ENCODE measurements at regions not wholly inside any gene's neighbourhood (a gene's known extent, or its start where the extent isn't known, plus 50 kb on each side); places are given as distances from the start of the nearest gene placed in this dataset.

- no peak for DNase-seq
Measured at GRCh38 chr10:78248651-78249464, 215.2 kb downstream of the RPS24 start.

- no peak for DNase-seq
Measured at GRCh38 chr10:78249690-78250089, 216.0 kb downstream of the RPS24 start.

GRCh38 chr10:78250313-78251015, 216.8 kb downstream of the RPS24 start:
- no peak for DNase-seq

DNA sequence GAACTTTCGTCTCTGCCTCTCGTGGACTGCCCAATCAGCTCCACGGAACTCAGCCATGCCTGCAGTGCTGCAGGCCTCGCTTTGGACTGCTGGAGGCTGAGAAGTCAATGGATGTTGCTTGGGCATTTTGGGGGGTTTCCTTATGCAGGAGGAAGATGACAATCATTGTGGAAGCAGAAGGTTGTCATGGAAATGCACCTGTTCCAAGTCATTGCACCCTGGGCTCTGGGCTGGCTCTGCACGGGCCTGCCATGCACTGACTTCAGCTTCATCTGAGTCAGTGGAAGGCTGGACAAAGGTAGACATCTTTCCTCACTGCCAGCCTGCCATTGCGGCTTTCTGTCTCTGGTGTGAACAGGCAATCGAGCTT, 217.3 kb downstream of the RPS24 start:
- no peak for DNase-seq

- DNase-seq: no peak
Measured at GRCh38 chr10:78252286-78252685, 218.6 kb downstream of the RPS24 start.

- DNase-seq: no peak
Measured at GRCh38 chr10:78253063-78253853, 219.6 kb downstream of the RPS24 start.

DNA sequence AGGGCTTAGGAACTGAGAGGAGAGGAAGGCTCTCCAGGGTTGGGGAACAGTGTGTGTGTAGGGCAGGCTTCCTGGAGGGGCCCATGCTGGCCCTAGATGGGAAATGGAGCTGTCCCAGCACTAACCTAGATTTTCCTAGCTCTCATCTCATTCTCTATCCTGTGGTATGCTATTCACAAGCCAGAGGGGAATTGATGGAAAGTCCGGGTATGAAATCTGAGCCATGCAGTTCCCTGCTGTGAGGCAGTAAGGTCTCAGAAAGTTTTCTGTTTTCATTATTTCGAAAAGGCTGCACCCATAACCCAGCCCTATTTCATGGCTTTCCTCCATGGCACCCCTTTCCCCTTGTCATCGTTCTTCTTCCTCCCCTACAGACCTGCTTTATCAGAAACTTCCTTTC, 220.3 kb downstream of the RPS24 start:
- DNase-seq: no peak

DNA sequence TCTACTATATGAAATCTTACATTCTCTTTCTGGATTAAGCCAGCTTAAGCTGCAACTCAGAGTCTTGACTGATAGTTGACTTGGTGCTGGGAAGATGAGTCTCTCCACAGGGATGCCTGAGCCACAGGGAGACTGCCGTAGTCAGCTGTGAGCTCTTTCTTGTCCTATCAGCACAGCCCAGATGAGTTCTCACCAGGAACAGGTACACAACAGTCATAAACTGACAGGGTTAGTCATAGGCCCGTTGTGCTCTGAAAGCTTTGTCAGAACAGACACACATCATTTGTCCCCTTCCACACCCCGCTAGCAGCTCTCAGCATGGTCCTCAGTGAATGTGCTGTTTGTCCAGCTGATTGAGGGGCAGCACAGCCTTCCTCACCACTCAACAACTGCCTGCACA, 221.6 kb downstream of the RPS24 start:
- no peak for DNase-seq

GRCh38 chr10:78255796-78256638, 222.4 kb downstream of the RPS24 start:
- no peak for DNase-seq

GRCh38 chr10:78258323-78259030, 224.8 kb downstream of the RPS24 start:
- DNase-seq: no peak

DNA sequence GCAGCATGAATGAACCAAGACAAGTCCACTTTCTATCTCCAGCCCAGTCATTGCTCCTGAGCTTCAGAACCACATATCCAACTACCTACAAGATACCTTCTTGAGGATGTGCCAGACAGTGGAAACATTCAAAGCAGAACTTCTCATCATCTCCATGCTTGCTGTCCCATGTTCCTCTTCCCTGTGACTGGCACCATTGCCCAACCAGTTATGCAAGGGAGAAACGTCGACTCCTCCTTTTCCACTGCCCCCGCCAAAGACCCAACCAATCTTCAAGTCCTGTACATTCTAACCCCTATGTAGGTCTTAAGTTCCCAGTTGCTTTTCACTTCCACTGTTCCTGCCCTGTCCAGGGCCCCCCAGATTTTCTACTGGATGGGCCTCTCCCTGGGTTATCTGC, 225.7 kb downstream of the RPS24 start:
- DNase-seq: no peak

GRCh38 chr10:78260141-78260540, 226.5 kb downstream of the RPS24 start:
- DNase-seq: no peak

DNA sequence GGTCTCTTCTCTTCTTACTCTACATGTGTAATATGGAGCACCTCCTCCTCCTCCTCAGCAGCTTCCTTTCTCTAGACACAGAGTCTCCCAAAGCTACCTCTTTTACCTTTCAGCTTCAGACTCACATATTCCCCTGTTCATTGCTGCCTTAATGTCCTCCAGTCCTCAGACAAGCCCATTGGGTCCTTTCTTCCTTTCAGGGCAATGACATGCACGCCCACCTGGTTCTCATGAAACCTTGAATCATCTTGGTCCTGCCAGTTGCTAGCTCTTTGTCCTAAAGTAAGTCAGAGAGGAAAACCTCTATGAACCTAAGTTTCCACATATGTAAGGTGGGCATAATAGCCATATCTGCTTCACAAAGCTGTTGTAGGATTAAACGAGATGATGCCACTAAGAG, 227.0 kb downstream of the RPS24 start:
- DNase-seq: no peak

DNA sequence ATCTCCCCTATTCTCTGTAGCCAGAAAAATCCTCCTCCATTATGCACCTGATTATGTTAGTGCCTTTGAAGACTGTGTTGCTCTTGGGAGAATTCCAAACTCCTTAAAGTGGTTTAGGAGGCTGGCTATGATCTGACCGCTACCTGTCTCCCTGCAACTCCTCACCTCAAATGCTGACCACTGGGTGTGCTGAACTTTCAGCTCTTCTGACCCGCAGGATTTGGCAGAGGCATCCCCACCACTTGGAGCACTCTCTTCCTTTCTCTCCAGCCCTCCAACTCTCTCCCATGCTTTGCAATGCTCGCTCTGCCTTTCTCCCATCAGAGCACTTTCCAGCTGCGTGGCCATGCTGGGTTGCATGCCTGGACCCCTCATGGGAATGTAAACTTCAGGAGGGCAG, 227.6 kb downstream of the RPS24 start:
- DNase-seq: no peak

- no peak for DNase-seq
Measured at GRCh38 chr10:78262860-78263259, 229.2 kb downstream of the RPS24 start.

- no peak for DNase-seq
Measured at GRCh38 chr10:78263521-78263988, 229.9 kb downstream of the RPS24 start.

GRCh38 chr10:78264361-78264760, 230.7 kb downstream of the RPS24 start:
- no peak for DNase-seq

- no peak for DNase-seq
Measured at GRCh38 chr10:78266741-78267469, 233.2 kb downstream of the RPS24 start.

DNA sequence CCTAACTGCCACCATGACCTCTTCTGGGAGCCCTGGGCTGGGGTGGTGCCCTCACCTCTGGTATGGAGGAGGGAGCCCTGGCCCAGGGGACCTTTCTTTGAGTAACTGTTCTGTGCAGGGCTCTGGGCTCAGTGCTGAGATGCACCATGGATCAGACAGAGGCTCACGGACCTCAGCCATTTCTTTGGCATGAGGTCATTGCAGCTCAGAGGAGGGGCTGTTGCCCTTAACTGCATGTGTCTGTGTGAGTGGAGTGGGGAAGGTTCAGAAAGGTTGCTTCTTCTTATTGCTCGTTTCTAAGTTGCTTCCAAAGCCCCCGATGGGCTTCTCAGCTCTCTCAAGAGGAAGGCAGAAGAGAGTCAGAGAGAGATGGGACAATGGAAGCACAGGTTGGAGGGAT, 233.9 kb downstream of the RPS24 start:
- DNase-seq: no peak

DNA sequence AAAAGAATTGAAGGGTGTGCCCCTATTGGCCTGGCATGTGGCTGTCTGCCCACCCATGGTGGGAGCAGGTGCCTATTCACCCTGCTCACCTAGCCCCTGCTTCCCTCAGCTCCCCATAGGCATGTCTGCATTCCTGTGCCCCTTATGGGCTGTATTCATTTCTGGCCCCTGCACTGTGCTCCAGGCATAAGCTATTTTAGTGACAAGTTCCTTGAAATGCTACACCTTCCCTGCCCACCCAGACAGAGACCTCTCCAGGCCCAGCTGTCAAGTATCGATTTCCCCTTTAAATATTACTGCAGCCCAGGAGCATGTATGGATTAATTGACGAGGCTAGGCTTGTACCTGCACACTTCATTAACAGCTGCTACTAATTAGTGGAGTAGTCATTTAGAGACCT, 235.4 kb downstream of the RPS24 start:
- no peak for DNase-seq

DNA sequence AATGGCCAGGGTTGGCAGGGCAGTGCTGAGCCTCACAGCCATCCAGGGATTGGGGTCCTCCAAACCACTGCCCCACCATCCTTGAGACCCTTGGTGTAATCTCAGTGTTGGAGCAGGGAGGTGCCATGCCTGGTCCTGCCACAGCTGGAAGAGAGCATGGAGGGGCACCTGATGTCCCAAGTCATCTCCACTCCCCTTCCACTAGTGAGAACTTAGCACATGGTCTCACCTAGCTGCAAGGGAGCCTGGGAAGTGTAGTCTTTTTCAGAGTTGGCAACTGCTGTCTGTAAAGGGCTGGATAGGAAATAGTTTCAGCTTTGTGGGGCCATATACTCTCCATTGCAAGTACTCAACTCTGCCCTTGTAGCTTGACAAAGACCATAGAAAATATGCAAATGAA, 238.7 kb downstream of the RPS24 start:
- no peak for DNase-seq
